Prostate gland (tissue), 2 donors: ENCODE measurements at regions not wholly inside any gene's neighbourhood (a gene's known extent, or its start where the extent isn't known, plus 50 kb on each side); places are given as distances from the start of the nearest gene placed in this dataset.

Experiments used
- DNase-seq: peaks from one replicate; pipeline ENCODE4 v3.0.0-alpha.2; 2019; ENCODE audit warnings: low spot score
- H3K27ac ChIP-seq, 2 donors: fragments of 200-600 bp; sonication (generic); 2 replicates each; pipeline ENCODE4 v1.5.1; 2017 to 2019
- H3K27me3 ChIP-seq: fragments of 200-600 bp; sonication (generic); replicated peaks from 2 replicates; pipeline ENCODE4 v1.5.1; 2019; ENCODE audit not compliant: insufficient read depth
- H3K36me3 ChIP-seq, 2 donors: fragments of 200-600 bp; sonication (generic); 1 replicate in 1 of 2; 2 replicates in 1 of 2; pipeline versions ENCODE4 v1.5.1 to v1.8.1; 2017 to 2019
- H3K4me1 ChIP-seq: fragments of 200-600 bp; sonication (generic); replicated peaks from 2 replicates; pipeline ENCODE4 v1.5.1; 2019
- H3K4me3 ChIP-seq, 2 donors: fragments of 200-600 bp; sonication (generic); 2 replicates each; pipeline ENCODE4 v1.5.1; 2017 to 2019
- H3K9me3 ChIP-seq: fragments of 200-600 bp; sonication (generic); 2 replicates; pipeline ENCODE4 v1.5.1; 2017
- POLR2A ChIP-seq: fragments of 450-650 bp; IDR thresholded peaks from one replicate; pipeline ENCODE4 v1.6.1; 2016; ENCODE audit warnings: antibody characterized with exemption, mild to moderate bottlenecking
- POLR2AphosphoS5 ChIP-seq: sonication (generic); formaldehyde crosslinking; IDR thresholded peaks from one replicate; pipeline ENCODE4 v1.6.1; 2017; ENCODE audit warnings: antibody characterized with exemption
- WGBS: methylation state at CpG from one replicate; pipeline ENCODE4 v1.1.5; 2018; 5-methylcytosine and 5-hydroxymethylcytosine counted together
- intact Hi-C: fragments of 100-400 bp; cut with DNase I; formaldehyde crosslinking; loops from one replicate; pipeline ENCODE4 v1.14.2; 2022
- TF ChIP-seq, protein P1 (sequence below), 4 experiments: fragments of 200-600 bp in 2 of 4; fragments of 450-650 bp in 2 of 4; sonication (generic) in 2 of 4; IDR thresholded peaks; 1 replicate in 3 of 4; 2 replicates in 1 of 4; pipeline ENCODE4 v1.5.1; 2016 to 2019; ENCODE audit warnings: antibody characterized with exemption in 4 of 4, mild to moderate bottlenecking in 2 of 4, moderate library complexity in 2 of 4

DNA sequence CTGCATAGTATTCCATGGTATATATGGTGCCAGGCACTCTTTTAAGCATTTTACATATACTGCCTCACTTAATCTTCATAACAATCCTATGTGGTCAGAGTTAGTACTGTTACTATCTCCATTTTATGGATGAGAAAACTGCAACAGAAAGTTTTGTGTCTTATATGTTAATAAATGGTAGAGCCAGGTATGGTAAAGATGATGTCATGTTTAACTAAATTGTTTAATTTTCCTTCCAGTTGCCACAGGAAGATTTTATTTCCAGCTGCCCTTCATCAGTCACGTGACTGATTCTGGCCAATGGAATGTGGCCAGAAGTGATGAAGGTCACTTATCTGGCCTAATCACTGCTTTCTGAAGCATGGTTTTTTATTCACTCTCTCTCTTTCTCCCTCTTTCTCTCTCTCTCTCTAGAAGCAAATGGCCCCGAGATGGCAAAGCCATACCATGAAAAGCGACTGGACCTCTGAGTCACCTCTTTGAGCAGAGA, 75.7 kb upstream of the BTBD3 start:
- Histone ChIP-seq H3K4me3 (no peak overlapping the region), H3K4me1 (no peaks in the 10 kb centered on the region), H3K27me3 (no peaks in the 10 kb centered on the region), H3K27ac (no peak overlapping the region), H3K36me3 (no peaks in the 10 kb centered on the region), H3K9me3 (no peaks in the 10 kb centered on the region)
- intact Hi-C loops: no loop called here
- 97% methylated on average over 3 of the region's 3 CpGs for WGBS
- no peak for DNase-seq
- TF ChIP-seq, protein P1, sequence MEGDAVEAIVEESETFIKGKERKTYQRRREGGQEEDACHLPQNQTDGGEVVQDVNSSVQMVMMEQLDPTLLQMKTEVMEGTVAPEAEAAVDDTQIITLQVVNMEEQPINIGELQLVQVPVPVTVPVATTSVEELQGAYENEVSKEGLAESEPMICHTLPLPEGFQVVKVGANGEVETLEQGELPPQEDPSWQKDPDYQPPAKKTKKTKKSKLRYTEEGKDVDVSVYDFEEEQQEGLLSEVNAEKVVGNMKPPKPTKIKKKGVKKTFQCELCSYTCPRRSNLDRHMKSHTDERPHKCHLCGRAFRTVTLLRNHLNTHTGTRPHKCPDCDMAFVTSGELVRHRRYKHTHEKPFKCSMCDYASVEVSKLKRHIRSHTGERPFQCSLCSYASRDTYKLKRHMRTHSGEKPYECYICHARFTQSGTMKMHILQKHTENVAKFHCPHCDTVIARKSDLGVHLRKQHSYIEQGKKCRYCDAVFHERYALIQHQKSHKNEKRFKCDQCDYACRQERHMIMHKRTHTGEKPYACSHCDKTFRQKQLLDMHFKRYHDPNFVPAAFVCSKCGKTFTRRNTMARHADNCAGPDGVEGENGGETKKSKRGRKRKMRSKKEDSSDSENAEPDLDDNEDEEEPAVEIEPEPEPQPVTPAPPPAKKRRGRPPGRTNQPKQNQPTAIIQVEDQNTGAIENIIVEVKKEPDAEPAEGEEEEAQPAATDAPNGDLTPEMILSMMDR (IDR thresholded peaks at IDR 0.05): no peak
- TF ChIP-seq POLR2AphosphoS5 (no peak), POLR2A (no peak)

DNA sequence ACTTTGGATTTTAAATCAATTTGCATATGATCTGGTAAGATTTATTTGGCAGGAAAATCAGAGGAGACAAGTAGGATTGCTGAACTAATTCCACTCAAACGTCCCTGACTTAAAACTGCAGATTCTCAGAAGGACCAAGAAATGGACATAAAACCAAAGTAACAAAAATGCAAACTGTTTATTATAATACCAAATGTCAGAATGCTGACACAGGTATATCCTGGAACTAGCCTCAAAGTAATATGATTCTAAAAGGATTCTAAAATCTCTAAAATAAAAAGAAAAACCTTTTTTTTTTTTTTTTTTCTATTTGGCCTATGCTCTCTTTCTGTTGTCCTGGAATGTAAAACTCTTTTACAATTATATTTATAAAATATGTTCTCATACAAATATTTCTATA, 74.4 kb upstream of the BTBD3 start:
- Histone ChIP-seq H3K36me3 (no peaks in the 10 kb centered on the region), H3K27ac (no peak overlapping the region), H3K27me3 (no peaks in the 10 kb centered on the region), H3K4me3 (no peak overlapping the region), H3K9me3 (no peaks in the 10 kb centered on the region), H3K4me1 (no peaks in the 10 kb centered on the region)
- WGBS: 88% methylated on average over 1 of the region's 1 CpG
- no peak for DNase-seq
- intact Hi-C loops: no loop called here
- TF ChIP-seq, protein P1 (IDR thresholded peaks at IDR 0.05): no peak

DNA sequence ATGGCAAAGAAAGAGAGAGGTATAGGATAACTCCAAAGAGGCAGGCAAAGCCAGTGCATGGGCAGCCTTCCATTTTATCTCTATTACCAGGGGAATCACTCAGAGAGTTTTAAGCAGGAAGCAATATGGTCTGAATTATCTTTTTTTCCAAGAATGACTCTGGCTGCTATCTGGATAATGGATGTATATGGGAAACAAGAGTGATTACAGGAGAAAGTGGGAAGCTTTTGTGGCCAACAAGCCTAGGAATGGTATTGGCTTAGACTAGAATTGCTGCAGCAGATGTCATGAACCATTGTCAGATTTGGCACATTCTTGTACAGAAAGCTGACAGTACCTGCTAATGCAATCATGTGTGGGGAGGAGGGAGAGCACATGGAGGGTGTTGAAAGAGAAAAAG, 73.0 kb upstream of the BTBD3 start:
- Histone ChIP-seq H3K9me3 (no peaks in the 10 kb centered on the region), H3K27ac (no peak overlapping the region), H3K4me1 (no peaks in the 10 kb centered on the region), H3K36me3 (no peaks in the 10 kb centered on the region), H3K27me3 (no peaks in the 10 kb centered on the region), H3K4me3 (no peak overlapping the region)
- no peak for DNase-seq
- intact Hi-C loops: no loop called here
- TF ChIP-seq, protein P1 (IDR thresholded peaks at IDR 0.05): no peak
- TF ChIP-seq POLR2A (no peak), POLR2AphosphoS5 (no peak)

DNA sequence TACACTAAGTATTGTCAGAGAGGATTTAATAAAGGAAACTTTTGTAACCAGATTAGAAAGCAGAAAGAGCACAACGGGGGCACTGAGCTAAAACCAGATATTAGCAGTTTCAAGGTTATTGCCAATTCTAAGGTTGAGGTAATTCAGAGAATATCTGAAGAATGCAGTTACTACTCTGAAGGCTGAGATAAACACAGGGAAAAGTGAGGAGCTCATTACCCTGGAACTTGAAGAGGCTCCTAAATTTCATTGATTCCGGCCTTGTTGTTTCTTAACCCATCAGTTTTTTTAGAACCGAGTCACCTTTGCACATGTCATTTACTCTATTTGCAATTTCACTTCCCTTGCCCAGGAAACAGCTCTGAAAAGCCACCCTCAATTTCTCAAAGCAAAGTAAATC, 72.4 kb upstream of the BTBD3 start:
- Histone ChIP-seq H3K4me1 (no peaks in the 10 kb centered on the region), H3K27me3 (no peaks in the 10 kb centered on the region), H3K36me3 (no peaks in the 10 kb centered on the region), H3K4me3 (no peak overlapping the region), H3K27ac (no peak overlapping the region), H3K9me3 (no peaks in the 10 kb centered on the region)
- 86% methylated on average over 3 of the region's 3 CpGs for WGBS
- TF ChIP-seq, protein P1 (IDR thresholded peaks at IDR 0.05): no peak
- TF ChIP-seq POLR2A (no peak), POLR2AphosphoS5 (no peak)
- no peak for DNase-seq
- intact Hi-C loops: no loop called here

DNA sequence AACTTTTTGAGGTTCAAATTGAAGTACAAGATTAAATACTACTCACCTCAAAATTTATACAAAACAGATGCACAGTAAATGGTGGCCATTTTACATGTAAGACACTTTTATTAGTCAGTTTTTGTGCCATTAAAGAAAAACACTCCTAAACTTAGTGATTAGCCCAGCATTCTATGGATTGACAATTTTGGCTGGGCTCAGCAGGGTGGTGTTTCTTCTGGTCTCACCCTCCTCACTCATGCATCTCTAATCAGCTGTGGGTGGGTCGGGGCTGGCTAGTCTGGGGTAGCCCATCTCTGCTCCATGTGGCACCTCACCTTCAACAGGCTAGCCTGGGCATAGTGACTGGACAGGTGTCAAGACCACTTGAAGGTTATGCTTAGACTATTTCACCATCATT, 71.6 kb upstream of the BTBD3 start:
- intact Hi-C loops: no loop called here
- Histone ChIP-seq H3K4me3 (no peak overlapping the region), H3K36me3 (no peaks in the 10 kb centered on the region), H3K27me3 (no peaks in the 10 kb centered on the region), H3K27ac (no peak overlapping the region), H3K4me1 (no peaks in the 10 kb centered on the region), H3K9me3 (no peaks in the 10 kb centered on the region)
- 83% methylated on average over 1 of the region's 1 CpG for WGBS
- no peak for DNase-seq
- no peak for TF ChIP-seq POLR2AphosphoS5
- TF ChIP-seq POLR2A: no peak
- TF ChIP-seq, protein P1 (IDR thresholded peaks at IDR 0.05): no peak
